ENCODE measurements at regions not wholly inside any gene's neighbourhood (a gene's known extent, or its start where the extent isn't known, plus 50 kb on each side); places are given as distances from the start of the nearest gene placed in this dataset.

DNA sequence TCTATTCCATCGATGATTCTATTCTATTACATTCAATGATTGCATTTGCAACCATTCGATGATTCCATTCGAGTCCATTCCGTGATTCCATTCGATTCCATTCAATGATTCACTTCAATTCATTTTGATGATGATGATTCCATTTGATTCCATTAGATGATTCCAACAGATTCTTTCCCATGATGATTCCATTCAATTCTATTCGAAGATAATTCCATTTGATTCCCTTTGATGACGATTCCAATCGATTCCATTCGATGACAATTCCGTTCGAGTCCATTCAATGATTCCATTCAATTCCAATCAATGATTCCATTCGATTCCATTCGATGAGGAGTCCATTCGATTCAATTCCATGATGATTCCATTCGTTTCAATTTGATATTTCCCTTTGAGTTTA is 1088.8 kb downstream of the RPIA start:
- H3K9me3 ChIP-seq (replicated peaks; ENCODE audit: control insufficient read depth, insufficient read depth, low read length): peaks cover 6% of the 10 kb centered on the region; the same call in 2 of the 3 replicates

More for the DNA sequence above, 1088.8 kb downstream of the RPIA start:
- RAD21 ChIA-PET (ENCODE audit: unreplicated experiment): no interaction called here
- WGBS (ENCODE audit: insufficient coverage, insufficient replicate concordance, low lambda C conversion rate, missing lambda C conversion rate): 54% methylated on average over 15 of the region's 15 CpGs
- H3K4me3 ChIP-seq: no peak overlapping the region
- H3K36me3 ChIP-seq (ENCODE audit: control insufficient read depth in 2 of 2, insufficient read depth in 2 of 2, low read length in 1 of 2): no peaks in the 10 kb centered on the region
- POLR2A ChIA-PET: no interaction called here
- H3K4me2 ChIP-seq (ENCODE audit: control insufficient read depth, insufficient read depth): no peak overlapping the region
- ATAC-seq (no peak), DNase-seq (ENCODE audit: low read depth, low spot score) (no peak), FAIRE-seq (no peak)
- intact Hi-C loops (cut with micrococcal nuclease; ENCODE audit: unreplicated experiment) (no loop called here), in situ Hi-C loops (cut with MboI) (no loop called here)
- no peaks in the 10 kb centered on the region for H3K27me3 ChIP-seq (replicated peaks in 1 of 2; ENCODE audit: control insufficient read depth in 2 of 2, insufficient read depth in 2 of 2, low read length in 1 of 2)
- no peaks in the 10 kb centered on the region for H3K79me2 ChIP-seq (ENCODE audit: control insufficient read depth, insufficient read depth, low read length)
- no peaks in the 10 kb centered on the region for H3K4me1 ChIP-seq (ENCODE audit: control insufficient read depth, insufficient read depth, low read length)
- H3K27ac ChIP-seq (ENCODE audit: control insufficient read depth, insufficient read depth): no peak overlapping the region
- no peak overlapping the region for H2AFZ ChIP-seq (ENCODE audit: control insufficient read depth, low read depth, low read length)
- SMC1A ChIA-PET (ENCODE audit: uncharacterized antibody, unreplicated experiment): no interaction called here
- CTCF ChIA-PET: no interaction called here
- no peak overlapping the region for H3K9ac ChIP-seq (ENCODE audit: control insufficient read depth, insufficient read depth, low read length)
- H4K20me1 ChIP-seq (ENCODE audit: control insufficient read depth, insufficient read depth): no peaks in the 10 kb centered on the region
- TF ChIP-seq ZNF24 (IDR thresholded peaks at IDR 0.05) (no peak), FOXK2 (IDR thresholded peaks at IDR 0.05) (0 out of 2 replicates have a peak, but pooled peaks have one; percentile 8), RCOR1 (conservative IDR thresholded peaks at IDR 0.05; ENCODE audit: low read depth, low read length) (no peak), ZNF622 (IDR thresholded peaks at IDR 0.05) (no peak)
- TF ChIP-seq, protein P1, sequence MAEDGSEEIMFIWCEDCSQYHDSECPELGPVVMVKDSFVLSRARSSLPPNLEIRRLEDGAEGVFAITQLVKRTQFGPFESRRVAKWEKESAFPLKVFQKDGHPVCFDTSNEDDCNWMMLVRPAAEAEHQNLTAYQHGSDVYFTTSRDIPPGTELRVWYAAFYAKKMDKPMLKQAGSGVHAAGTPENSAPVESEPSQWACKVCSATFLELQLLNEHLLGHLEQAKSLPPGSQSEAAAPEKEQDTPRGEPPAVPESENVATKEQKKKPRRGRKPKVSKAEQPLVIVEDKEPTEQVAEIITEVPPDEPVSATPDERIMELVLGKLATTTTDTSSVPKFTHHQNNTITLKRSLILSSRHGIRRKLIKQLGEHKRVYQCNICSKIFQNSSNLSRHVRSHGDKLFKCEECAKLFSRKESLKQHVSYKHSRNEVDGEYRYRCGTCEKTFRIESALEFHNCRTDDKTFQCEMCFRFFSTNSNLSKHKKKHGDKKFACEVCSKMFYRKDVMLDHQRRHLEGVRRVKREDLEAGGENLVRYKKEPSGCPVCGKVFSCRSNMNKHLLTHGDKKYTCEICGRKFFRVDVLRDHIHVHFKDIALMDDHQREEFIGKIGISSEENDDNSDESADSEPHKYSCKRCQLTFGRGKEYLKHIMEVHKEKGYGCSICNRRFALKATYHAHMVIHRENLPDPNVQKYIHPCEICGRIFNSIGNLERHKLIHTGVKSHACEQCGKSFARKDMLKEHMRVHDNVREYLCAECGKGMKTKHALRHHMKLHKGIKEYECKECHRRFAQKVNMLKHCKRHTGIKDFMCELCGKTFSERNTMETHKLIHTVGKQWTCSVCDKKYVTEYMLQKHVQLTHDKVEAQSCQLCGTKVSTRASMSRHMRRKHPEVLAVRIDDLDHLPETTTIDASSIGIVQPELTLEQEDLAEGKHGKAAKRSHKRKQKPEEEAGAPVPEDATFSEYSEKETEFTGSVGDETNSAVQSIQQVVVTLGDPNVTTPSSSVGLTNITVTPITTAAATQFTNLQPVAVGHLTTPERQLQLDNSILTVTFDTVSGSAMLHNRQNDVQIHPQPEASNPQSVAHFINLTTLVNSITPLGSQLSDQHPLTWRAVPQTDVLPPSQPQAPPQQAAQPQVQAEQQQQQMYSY (CRISPR knock-in tag; IDR thresholded peaks at IDR 0.05): no peak
- TF ChIP-seq, protein P2, sequence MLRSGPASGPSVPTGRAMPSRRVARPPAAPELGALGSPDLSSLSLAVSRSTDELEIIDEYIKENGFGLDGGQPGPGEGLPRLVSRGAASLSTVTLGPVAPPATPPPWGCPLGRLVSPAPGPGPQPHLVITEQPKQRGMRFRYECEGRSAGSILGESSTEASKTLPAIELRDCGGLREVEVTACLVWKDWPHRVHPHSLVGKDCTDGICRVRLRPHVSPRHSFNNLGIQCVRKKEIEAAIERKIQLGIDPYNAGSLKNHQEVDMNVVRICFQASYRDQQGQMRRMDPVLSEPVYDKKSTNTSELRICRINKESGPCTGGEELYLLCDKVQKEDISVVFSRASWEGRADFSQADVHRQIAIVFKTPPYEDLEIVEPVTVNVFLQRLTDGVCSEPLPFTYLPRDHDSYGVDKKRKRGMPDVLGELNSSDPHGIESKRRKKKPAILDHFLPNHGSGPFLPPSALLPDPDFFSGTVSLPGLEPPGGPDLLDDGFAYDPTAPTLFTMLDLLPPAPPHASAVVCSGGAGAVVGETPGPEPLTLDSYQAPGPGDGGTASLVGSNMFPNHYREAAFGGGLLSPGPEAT (IDR thresholded peaks at IDR 0.05; ENCODE audit: low read depth): no peak
- TF ChIP-seq, protein P3, sequence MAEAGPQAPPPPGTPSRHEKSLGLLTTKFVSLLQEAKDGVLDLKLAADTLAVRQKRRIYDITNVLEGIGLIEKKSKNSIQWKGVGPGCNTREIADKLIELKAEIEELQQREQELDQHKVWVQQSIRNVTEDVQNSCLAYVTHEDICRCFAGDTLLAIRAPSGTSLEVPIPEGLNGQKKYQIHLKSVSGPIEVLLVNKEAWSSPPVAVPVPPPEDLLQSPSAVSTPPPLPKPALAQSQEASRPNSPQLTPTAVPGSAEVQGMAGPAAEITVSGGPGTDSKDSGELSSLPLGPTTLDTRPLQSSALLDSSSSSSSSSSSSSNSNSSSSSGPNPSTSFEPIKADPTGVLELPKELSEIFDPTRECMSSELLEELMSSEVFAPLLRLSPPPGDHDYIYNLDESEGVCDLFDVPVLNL (IDR thresholded peaks at IDR 0.05; ENCODE audit: low read depth, low read length): no peak
- BruUV-seq (replicated peaks): no TSS peak

Measured in GM12878 (cell line).